ENCODE measurements at regions not wholly inside any gene's neighbourhood (a gene's known extent, or its start where the extent isn't known, plus 50 kb on each side); places are given as distances from the start of the nearest gene placed in this dataset.

GRCh38 chr6:113125626-113126025 is 731.5 kb upstream of the MARCKS start:
- DNase-seq (ENCODE audit: low read depth in 3 of 3, low spot score in 1 of 3), result no peak

GRCh38 chr6:113127786-113128419 is 729.2 kb upstream of the MARCKS start:
- no peak for DNase-seq (ENCODE audit: low read depth in 3 of 3, low spot score in 1 of 3)

GRCh38 chr6:113128661-113129060 is 728.5 kb upstream of the MARCKS start:
- DNase-seq (ENCODE audit: low read depth in 3 of 3, low spot score in 1 of 3), result no peak

DNA sequence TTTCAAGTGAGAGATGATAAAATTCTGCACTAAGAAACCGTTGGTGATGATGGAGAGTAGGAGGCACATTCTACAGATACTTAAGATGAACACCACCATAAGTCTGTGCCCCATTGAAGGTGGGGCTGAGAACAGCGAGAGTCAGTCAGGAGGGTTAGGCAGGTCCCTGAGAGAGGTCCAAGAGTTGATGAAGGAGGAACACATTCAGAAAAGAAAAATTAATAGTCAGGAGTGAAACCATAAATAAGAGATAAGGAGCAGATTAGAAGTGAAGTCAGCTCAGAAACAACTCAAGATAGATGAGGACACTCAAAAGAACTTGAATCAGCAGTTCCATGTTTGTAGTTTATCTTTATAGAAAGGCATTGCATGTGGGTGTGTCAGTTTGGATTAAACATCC is 727.2 kb upstream of the MARCKS start:
- DNase-seq (ENCODE audit: low read depth in 3 of 3, low spot score in 1 of 3), result no peak

DNA sequence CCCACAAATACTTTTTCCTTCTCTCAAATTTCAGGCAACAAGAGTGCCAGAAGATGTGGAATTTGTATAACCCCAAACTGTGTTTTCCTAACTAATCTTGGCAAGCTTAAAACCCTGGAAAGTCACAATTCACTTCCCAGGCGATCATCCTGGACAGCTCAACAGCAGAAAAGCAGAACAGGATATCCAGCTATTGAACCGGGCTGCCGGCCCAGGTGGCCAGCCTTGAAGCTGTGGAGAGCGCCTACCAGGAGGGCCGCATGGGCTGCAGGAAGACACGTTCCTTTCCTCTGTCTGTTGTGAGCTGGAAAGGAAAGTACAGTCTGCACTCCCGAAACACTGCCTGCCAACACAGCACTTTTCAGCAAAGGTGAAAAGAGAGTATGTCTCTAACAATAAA is 719.7 kb upstream of the MARCKS start:
- DNase-seq (ENCODE audit: low read depth in 3 of 3, low spot score in 1 of 3), result no peak

- DNase-seq (ENCODE audit: low read depth in 3 of 3, low spot score in 1 of 3), result no peak
These were observed 716.4 kb upstream of the MARCKS start for GRCh38 chr6:113140721-113141120.

- DNase-seq (ENCODE audit: low read depth in 3 of 3, low spot score in 1 of 3), result no peak
These were observed 715.2 kb upstream of the MARCKS start for GRCh38 chr6:113141901-113142300.

DNA sequence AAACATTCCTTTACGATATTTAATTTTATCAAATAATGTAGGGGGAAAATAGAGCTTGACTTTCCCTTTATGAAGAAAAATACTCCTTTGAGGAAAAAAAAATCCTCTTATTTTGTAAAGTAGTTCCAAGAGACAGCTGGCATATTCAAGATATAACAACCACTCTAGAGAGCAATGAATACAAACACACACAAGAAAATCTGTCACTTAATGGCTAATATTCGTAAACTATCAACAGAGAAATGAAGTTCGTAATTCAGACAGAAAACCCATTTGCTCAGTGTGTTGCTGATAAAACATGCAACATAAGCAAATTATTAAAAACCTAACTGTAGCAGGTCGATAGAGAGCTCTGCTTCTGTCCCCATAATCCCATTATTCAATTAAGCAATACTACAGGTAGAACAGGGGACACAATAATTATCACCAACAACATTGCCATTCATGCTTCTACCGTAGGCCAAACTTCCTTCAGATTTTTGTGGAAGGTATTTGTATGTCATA is 714.4 kb upstream of the MARCKS start:
- no peak for DNase-seq (ENCODE audit: low read depth in 3 of 3, low spot score in 1 of 3)

GRCh38 chr6:113143206-113143605 is 713.9 kb upstream of the MARCKS start:
- DNase-seq (ENCODE audit: low read depth in 3 of 3, low spot score in 1 of 3), result no peak

DNA sequence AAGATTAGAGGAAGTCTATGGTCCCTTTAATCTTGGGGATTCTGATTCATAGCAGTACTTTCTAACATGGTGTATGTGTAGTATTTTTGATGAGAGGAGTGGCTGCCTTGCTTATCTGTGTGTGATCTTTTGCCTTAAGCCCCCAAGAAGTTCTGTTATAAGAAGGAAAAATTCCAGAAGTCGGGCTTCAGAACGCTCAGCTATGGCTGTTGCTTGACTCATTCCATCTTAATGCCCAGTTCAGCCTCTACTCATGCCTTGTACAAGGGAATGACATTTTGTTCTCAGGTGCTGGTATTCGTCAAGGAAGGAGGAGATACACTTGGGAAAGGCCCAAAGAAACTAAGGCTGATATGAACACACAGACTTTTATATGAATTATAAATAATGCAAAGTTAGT is 713.0 kb upstream of the MARCKS start:
- DNase-seq (ENCODE audit: low read depth in 3 of 3, low spot score in 1 of 3), result no peak

DNA sequence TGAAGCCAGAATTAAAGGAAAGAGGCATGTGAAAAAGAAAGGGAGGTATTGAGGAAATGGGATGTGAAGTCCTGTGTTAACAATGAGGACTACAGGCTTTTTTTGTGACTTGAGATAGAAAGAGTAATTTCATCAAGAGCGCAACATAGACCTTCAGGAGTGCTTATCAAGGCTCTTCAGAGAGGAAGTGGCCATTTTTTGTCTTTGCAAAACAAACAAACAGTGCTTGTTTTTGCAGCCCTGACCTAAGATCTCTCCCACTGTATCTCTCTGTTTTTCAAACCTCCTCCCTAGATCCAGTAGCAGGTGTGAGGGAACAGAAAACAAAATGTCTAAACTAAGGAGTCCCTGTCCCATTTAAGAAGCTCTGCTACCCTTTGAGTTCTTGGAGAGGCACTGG is 710.3 kb upstream of the MARCKS start:
- no peak for DNase-seq (ENCODE audit: low read depth in 3 of 3, low spot score in 1 of 3)

DNA sequence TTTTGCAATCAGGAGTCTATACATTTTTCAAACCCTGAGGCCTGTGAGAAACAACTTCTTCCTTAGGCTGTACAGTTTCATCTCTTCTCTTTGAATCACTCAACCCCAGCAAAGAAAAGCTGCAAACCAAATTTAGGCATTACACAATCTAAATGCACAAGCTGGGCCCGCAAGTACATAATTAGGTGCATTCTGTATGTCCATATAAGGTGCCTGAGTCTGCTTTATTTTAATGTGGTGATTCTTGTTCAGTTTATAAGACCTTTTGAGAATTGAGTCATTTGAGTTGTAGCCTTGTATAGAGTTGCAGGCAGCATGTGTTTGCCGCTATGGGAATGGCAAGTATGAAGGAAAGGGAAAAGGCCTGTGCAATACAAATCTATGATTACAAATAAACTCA is 709.6 kb upstream of the MARCKS start:
- no peak for DNase-seq (ENCODE audit: low read depth in 3 of 3, low spot score in 1 of 3)

- DNase-seq (ENCODE audit: low read depth in 3 of 3, low spot score in 1 of 3), result no peak
These were observed 708.6 kb upstream of the MARCKS start for GRCh38 chr6:113148566-113148965.

DNA sequence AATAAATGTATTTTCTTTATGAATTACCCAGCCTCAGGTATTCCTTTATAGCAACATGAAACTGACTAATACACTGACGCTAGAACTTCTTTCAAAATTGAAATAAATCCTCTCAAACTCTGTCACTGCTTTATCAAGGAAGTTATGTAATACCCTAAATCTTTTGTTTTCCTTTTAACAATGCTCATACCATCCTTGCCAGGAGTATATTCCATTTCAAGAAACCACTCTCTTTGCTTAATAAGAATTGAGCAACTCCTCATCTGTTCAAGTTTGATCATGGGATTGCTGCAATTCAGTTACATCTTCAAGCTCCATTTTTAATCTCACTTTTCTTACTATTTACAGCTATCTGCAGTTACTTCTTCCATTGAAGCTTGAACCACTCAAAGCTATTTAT is 707.6 kb upstream of the MARCKS start:
- DNase-seq (ENCODE audit: low read depth in 3 of 3, low spot score in 1 of 3), result no peak

DNA sequence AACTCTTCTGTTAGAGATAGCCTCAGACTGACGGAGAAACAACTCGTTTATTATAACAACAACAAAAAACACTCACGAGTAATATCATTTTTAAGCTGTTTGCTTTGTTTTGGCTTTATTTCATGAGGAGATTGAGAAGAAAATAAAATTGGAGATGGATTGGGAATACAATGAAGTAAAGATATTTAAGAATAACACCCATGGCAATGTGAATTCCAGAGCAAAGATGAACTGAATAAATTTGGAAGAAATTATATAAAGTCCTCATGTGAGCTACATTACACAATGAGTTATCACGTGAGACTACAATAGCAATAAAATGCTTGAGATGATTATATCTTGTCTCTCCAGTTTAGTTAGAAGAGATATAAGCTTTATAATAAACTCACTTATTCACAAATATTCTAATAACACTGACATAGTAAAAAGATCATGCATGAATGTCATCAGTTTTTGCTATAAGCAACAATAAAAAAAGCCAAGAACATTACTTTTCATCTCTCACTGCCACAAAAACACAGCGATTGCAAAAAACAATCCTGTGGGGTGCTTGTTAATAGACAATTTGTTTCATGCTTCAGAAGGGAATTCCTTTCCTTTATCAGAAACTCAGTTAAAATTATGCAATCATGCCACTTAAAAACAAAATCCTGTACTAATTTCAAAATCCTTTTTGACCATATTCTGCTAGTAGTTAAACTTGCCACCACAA is 696.7 kb upstream of the MARCKS start:
- DNase-seq (ENCODE audit: low read depth in 3 of 3, low spot score in 1 of 3), result no peak

DNA sequence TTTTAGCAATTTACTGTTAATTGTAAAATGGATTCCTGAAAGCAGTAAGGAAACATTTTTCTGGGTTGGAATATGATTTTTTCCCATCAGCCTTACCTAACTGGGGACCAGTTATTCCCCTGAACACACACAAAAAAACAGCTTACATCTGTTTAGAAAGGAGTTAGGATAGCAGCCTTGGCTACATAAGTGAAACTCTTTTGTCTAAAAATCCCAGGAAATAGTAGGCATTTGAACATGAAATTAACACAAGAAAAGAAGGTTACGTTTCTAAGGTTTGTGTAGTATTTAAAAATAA is 696.2 kb upstream of the MARCKS start:
- DNase-seq (ENCODE audit: low read depth in 3 of 3, low spot score in 1 of 3), result no peak

DNA sequence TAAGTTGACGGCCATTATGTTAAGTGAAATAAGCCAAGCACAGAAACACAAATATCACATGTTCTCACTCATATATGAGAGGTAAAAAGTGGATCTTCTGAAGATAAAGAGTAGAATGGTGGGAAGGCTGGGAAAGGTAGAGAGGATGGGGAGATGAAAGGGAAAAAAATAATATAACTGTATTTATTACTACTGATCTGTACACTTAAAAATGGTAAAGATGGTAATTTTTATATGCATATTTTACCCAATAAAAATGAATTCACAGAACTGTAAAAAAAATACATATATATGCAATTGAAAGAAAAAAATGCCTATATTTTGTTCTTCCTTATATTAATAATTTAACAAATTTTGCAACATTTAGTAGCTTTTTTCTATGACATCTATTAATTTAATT is 694.4 kb upstream of the MARCKS start:
- no peak for DNase-seq (ENCODE audit: low read depth in 3 of 3, low spot score in 1 of 3)

DNA sequence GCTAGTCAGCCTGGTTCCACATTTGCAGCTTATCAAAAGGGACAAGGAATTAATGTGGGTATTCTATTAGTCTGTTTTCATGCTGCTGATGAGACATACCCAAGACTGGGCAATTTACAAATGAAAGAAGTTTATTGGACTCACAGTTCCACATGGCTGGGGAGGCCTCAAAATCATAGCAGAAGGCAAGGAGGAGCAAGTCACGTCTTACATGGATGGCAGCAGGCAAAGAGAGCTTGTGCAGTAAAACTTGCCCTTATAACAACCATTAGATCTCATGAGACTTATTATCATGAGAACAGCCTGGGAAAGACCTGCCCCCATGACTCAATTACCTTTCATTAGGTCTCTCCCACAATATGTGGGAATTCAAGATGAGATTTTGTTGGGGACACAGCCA is 689.1 kb upstream of the MARCKS start:
- no peak for DNase-seq (ENCODE audit: low read depth in 3 of 3, low spot score in 1 of 3)

- DNase-seq (ENCODE audit: low read depth in 3 of 3, low spot score in 1 of 3), result no peak
These were observed 687.7 kb upstream of the MARCKS start for GRCh38 chr6:113169484-113169883.

GRCh38 chr6:113170454-113170853 is 686.7 kb upstream of the MARCKS start:
- DNase-seq (ENCODE audit: low read depth in 3 of 3, low spot score in 1 of 3), result no peak

DNA sequence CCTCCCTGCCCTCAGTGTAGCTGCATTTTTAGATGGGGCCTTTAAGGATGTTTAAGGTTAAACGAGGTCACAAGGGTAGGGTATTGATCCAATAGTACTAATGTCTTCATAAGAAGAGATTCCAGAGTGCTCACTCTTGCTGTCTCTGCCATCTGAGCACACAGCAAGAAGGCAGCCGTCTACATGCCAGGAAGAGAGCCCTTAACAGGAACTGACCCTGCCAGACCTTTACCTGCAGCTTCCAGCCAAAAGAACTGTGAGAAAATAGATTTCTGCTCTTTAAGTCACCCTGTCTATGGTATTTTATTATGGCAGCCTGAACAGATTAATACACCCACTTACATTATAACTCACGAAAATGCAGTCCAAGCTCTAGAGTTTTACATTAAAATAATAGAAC is 685.3 kb upstream of the MARCKS start:
- DNase-seq (ENCODE audit: low read depth in 3 of 3, low spot score in 1 of 3), result no peak

GRCh38 chr6:113172531-113172966 is 684.6 kb upstream of the MARCKS start:
- no peak for DNase-seq (ENCODE audit: low read depth in 3 of 3, low spot score in 1 of 3)

DNA sequence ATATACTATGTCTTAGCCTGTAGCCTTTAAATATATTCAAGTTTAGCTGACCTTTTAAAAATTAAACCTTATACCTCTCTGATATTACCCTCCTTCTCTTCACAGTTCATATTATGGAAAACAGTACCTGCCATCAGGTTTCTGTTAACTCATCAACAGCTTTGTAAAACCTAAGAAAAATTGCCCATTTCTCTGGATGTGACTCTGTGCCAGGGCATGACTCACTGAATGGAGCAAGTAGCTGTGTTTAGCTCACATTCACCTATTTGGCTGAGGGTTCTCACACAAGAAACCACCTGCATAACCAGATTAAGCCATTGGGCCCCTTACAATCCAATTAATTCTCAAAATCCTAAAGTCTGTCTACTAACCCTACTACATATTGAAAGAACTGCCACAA is 678.8 kb upstream of the MARCKS start:
- DNase-seq (ENCODE audit: low read depth in 3 of 3, low spot score in 1 of 3), result no peak
